SKM-1 treated with dmso at 0.1 percent for 144 hours (cell line): ENCODE measurements at regions not wholly inside any gene's neighbourhood (a gene's known extent, or its start where the extent isn't known, plus 50 kb on each side); places are given as distances from the start of the nearest gene placed in this dataset.
A peak's percentile ranks its signal among the peaks of the same experiment; 100 is the strongest.

Source experiments
- DNase-seq: peaks from one replicate; lab custom pipeline; 2025; ENCODE audit not compliant: unreplicated experiment; lab: John Stamatoyannopoulos, UW

DNA sequence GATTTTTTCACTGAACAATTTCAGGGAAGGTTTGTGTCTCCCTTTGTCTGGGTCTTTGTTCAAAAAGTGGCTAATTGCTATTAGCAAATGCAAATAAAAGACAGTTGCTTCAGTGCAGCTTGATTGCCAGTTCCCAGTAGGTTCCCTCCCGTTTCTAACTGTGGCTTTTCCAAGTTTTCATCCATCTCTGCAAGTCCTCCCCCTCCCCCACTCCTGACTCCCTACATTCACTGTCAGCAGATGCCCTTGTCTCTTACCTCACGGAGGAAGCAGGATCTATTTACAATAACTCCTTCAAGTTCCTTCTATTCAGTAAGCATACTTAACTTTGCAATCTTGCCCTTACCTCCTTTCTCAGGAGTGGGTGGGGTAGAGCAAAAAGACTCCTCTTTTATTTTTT, 55.4 kb upstream of the SCEL start:
- peak; percentile 13 for DNase-seq

DNA sequence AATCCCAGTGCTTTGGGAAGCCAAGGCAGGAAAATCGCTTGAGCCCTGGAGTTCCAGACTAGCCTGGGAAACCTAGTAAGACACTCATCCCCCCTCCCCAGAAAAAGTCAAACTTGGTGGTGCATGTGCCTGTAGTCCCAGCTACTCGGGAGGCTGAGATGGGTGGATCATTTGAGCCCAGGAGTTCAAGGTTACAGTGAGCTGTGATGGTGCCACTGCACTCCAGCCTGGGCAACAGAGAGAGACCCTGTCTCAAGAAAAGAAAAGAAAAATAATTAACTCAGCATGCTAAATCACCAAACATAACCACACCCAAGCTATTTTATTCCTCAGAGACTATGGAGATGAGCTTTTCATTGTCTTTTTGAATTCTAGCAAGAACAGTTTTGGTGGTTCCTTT, 56.2 kb upstream of the SCEL start:
- DNase-seq = no peak

DNA sequence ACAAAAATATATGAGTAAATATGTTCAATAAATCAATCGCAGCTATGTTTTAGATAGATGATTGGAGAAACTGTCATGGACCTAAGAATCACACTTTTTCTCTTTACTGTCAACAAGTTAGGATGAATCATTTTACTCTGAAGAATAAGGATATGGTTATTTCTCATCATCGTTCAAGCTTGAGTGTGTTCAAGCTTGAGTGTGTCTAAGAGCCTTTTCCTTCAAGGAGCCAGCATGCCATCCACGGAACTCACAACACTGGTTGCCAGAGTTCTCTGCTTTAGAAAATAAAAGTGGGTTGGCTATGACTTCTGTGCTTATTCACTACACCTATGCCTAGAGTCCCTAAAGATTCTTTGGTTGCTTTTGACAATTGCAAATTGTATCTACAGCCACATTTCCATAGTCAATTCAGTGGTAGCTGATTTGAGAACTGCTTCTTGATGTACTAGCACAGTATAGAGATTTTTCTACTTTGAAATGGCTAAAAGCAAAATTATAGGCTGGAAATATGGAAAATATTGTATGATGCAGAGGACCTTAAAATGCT, 58.1 kb upstream of the SCEL start:
- no peak for DNase-seq

GRCh38 chr13:77476456-77476855, 59.0 kb upstream of the SCEL start:
- DNase-seq = no peak

GRCh38 chr13:77475345-77476084, 60.0 kb upstream of the SCEL start:
- no peak for DNase-seq

- DNase-seq = no peak
Observed at GRCh38 chr13:77470986-77471385, 64.5 kb upstream of the SCEL start.

DNA sequence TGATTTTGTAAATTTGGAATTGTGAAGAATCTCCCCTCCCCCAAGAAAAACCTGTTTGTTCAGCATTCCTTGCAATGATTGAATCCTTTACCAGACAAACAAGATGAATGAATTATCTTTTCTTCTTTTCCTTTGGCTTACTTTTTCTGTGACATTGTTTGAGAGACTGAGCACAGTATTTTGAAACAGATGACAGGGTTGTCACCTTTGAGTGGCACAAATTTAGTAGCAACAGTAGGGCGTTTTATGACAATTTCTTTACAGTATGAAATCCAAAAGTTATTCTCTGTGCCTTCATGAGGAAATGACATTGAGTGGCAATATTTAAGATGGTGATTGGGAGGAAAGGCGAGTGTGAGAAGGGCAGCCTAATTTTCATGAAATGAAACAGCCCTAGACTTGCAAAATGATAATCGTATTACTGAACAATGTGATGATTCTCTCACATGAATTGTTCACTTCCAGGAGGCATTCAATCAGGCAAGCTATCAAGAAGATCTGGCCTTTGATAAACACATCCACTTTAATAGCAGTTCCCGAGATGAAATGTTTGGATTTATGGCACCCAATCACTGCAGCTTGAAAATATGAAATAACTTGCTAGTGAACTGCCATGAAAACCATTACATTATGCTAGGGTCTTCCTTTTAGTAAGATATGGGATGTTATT, 68.6 kb upstream of the SCEL start:
- no peak for DNase-seq

- DNase-seq = no peak
Observed at GRCh38 chr13:77465603-77466195, 69.8 kb upstream of the SCEL start.

DNA sequence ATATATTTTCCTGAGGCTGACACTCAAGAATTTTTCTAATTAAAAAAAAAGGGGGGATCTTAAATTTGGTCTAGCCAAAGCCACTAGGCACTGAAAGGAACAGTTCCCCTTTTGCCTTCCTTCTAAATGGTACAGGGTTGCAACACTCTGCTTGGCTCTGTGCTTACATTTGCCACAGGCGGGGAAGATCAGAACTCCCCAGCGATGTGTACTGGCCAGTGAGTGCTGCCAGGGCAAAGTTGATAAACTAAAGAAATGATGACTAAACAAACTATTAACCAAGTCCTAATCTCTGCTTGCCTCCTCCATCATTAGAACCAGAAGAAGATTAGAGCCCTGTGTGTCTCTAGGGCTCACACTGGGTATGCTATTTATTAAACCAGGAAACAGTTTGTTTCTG, 75.3 kb upstream of the SCEL start:
- DNase-seq = peak; percentile 94

DNA sequence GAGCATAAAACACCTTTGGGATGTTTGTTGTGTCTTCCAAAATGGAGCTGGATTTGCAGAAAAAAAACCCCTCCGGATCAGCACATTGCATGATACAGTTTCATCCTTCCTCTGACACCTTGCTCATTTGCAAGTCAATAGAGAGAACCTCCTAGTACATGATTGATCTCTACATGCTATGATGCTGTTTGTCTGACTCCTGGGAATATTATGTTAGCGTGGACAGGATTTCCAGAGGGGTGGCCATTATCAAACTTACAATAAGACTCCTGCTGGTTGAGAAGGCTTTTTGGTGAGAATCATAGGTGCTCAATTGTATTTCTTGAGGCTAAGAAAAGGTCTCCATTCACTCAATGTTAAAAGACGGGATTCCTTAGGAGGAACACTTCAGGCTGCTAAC, 75.9 kb upstream of the SCEL start:
- DNase-seq = no peak

GRCh38 chr13:77458736-77459135, 76.8 kb upstream of the SCEL start:
- no peak for DNase-seq

GRCh38 chr13:77457966-77458365, 77.5 kb upstream of the SCEL start:
- DNase-seq = no peak

GRCh38 chr13:77456271-77456670, 79.2 kb upstream of the SCEL start:
- DNase-seq = peak; percentile 54

DNA sequence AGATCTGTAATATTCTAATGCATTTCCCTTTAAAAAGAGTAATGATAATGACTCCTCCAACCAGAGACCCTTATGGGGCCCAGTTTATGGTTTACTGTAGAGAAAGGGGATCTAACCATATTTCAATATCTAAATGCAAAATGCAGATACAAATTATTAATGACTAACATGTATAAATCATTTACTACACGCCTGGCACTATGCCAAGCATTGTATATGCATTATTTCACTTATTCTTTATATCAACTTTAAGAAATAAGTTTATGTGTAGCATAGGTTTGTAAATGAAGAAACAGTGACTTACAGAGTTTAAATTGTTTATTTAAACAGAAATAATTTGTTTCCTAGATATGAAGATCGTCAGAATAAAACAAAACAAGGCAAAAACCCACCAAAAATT, 86.2 kb upstream of the SCEL start:
- DNase-seq = no peak

GRCh38 chr13:77448689-77449088, 86.8 kb upstream of the SCEL start:
- DNase-seq = no peak

DNA sequence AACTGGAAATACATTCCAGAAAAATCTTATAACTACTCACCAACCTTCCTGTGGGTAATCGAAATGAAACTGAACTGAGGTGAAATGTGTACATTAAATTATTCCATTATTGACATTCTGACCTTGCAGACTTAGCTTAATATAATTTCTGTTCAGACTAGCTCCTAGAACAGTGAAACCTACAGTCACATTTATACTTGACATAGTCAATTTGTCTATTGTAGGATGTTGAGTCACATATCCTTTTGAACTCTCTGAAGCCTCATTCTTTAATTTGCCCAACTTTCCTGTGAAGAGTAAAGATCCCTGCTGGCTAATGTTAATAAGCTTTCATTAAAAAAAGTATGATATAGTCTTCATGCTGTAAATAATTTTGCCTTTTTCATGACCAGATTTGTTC, 92.0 kb upstream of the SCEL start:
- no peak for DNase-seq

- no peak for DNase-seq
Observed at GRCh38 chr13:77437267-77437666, 98.2 kb upstream of the SCEL start.

- no peak for DNase-seq
Observed at GRCh38 chr13:77434289-77434688, 101.2 kb upstream of the SCEL start.

GRCh38 chr13:77431449-77431848, 104.1 kb upstream of the SCEL start:
- no peak for DNase-seq

GRCh38 chr13:77430377-77430951, 103.6 kb upstream of the MYCBP2 start:
- no peak for DNase-seq

GRCh38 chr13:77429320-77430142, 102.6 kb upstream of the MYCBP2 start:
- no peak for DNase-seq
